ENCODE measurements at regions not wholly inside any gene's neighbourhood (a gene's known extent, or its start where the extent isn't known, plus 50 kb on each side); places are given as distances from the start of the nearest gene placed in this dataset.

- in situ Hi-C loops (cut with HindIII; ENCODE audit: low sequenced_read_pairs): no loop called here
Observed at GRCh38 chr1:193741228-193741627, 554.8 kb upstream of the B3GALT2 start.

DNA sequence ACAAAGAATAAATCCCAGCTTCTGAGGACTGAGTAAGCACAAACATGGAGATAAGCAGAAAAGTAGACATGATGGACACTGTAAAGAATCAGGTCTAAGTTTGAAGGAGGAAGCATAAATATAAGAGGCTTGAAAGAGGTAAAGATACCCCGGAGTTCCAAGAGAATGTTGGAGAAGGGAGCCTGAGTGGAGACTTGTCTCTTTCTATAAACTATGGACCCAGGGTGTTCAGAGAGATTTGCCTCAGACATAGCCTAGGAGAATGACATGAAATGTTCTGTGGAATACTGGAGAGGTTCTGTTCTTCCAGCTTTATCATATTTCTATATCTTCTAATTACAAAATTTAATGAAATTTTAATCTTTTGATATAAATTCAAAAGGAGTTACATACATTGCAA is 554.3 kb upstream of the B3GALT2 start:
- in situ Hi-C loops (cut with HindIII; ENCODE audit: low sequenced_read_pairs): no loop called here

DNA sequence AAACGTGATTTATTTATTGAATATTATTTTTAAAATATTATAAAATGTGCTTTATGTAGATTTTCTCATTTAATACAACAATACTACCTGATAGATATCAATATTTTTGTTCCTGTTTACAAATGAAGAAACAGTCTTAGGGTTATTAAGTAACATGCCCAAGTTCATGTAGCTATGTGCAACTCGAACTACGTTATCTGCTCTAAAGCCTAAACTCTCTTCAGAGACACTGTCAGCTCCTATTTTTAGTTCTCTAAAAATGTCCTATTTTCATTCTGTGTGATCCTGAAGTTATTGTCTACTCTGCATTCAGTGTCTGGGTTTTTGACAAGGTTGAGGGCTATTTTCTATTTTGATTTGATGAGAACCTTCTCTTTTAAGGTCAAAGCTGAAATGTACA is 550.1 kb upstream of the B3GALT2 start:
- in situ Hi-C loops (cut with HindIII; ENCODE audit: low sequenced_read_pairs): no loop called here

DNA sequence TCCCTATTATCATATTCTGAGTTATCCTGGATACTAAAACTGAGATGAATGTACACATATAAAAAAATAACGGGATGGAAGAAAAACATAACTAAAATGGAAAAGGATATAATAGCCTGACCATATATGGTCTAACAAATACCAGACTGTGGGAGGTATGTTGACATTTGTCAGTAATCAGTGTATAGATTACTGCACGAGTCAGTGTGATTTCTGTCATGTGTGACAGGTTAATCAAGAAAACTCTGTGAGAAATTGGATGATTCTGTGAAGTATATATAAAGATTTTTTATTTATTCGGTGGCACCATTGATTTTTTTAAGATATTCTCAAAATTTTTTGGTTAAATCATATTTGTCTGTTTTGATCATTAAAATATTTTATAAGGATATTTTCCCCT is 547.3 kb upstream of the B3GALT2 start:
- in situ Hi-C loops (cut with HindIII; ENCODE audit: low sequenced_read_pairs): no loop called here

GRCh38 chr1:193730017-193730416 is 543.6 kb upstream of the B3GALT2 start:
- in situ Hi-C loops (cut with HindIII; ENCODE audit: low sequenced_read_pairs): no loop called here

- in situ Hi-C loops (cut with HindIII; ENCODE audit: low sequenced_read_pairs): no loop called here
Observed at GRCh38 chr1:193729429-193729828, 543.0 kb upstream of the B3GALT2 start.

- in situ Hi-C loops (cut with HindIII; ENCODE audit: low sequenced_read_pairs): no loop called here
Observed at GRCh38 chr1:193727850-193728249, 541.4 kb upstream of the B3GALT2 start.

DNA sequence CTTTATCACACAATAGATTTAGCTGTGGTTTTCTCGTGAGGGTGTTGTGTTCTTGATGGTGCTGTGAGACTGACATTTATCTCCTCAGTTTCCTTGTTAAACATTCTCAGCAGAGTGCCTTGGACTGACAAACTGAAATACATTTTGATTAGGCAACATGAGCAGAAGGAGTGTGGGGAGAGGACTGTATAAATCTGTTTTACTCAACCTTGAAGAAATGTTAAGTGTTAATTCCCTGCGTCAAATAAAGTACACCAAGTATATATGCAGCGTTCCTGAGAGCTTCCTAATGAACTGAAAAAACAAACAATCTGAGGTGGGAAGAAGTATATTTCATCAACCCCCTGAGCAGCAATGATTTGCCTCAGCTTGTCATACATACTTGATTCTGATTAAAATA is 540.3 kb upstream of the B3GALT2 start:
- in situ Hi-C loops (cut with HindIII; ENCODE audit: low sequenced_read_pairs): no loop called here

- in situ Hi-C loops (cut with HindIII; ENCODE audit: low sequenced_read_pairs): no loop called here
Observed at GRCh38 chr1:193712392-193712791, 526.0 kb upstream of the B3GALT2 start.

DNA sequence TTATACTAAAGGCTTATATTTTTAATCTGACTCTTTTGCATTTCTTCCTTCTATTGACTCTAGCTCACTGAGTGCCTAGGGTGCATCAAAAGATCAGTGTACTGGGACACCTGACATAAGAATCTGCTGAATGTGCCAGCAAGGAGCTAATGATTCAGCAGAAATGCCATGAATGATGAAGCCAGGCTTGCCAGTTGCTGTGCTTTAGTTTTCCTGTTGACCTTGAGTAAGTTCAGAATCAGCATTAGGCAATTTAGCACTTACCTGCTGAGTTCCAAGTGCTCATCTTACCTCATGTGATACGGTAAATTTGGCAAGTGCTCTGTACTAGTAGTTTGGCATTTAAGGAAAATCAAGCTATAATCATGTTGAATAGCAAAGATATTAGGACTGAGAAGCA is 523.2 kb upstream of the B3GALT2 start:
- in situ Hi-C loops (cut with HindIII; ENCODE audit: low sequenced_read_pairs): no loop called here

DNA sequence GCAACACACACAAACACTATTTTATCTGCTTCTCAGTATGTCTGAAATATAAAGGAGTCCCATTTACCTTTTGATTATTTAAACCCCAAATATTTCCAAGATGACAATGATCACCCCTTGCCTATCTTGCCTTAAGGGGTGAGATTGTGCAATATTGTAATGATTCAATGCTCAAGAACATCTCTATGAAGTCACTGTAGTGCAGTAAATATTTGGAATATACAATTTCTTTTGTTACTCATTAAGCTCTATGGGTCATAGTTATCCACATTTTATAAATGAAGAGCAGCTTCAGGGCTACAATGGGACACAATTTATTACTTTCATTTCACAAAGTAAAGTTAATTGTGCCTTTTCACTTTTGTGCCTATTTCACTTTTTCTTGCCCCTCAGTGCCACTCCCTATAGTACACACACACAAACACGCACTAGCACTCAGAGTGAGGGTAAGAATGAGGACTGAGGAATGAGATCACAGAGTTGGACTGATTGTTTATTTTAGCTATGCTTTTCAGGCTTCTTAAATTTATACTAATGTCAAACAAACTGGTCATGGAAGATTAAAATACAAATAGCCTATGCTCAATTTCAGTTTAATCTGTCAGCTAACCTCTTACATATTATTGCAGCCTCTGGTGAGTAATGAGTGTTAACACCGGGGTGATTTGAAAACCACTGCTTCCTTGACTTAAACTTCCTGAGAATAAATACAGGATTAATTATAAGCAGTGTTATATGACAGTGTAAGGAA is 521.0 kb upstream of the B3GALT2 start:
- in situ Hi-C loops (cut with HindIII; ENCODE audit: low sequenced_read_pairs): no loop called here

DNA sequence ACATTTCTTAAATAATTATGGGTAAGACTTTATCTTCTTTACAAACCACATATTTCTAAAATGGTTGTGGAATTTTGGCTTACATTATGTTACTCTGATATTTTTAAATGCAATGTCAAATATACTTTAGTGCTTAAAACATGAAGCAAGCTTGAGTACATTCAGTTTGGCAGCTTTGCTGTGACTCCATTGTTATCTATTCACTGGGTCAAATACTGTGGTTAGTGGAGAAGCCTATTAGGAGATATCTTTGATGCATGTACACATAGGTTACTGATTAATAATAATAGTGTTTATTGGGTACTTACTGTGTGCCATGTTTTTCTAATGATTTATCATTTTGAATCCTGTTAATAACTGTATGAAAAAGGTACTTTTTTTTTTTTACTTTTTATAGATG is 520.4 kb upstream of the B3GALT2 start:
- in situ Hi-C loops (cut with HindIII; ENCODE audit: low sequenced_read_pairs): no loop called here

GRCh38 chr1:193705554-193705981 is 519.2 kb upstream of the B3GALT2 start:
- in situ Hi-C loops (cut with HindIII; ENCODE audit: low sequenced_read_pairs): no loop called here

- in situ Hi-C loops (cut with HindIII; ENCODE audit: low sequenced_read_pairs): no loop called here
Observed at GRCh38 chr1:193703655-193704054, 517.2 kb upstream of the B3GALT2 start.

- in situ Hi-C loops (cut with HindIII; ENCODE audit: low sequenced_read_pairs): no loop called here
Observed at GRCh38 chr1:193703121-193703520, 516.7 kb upstream of the B3GALT2 start.

DNA sequence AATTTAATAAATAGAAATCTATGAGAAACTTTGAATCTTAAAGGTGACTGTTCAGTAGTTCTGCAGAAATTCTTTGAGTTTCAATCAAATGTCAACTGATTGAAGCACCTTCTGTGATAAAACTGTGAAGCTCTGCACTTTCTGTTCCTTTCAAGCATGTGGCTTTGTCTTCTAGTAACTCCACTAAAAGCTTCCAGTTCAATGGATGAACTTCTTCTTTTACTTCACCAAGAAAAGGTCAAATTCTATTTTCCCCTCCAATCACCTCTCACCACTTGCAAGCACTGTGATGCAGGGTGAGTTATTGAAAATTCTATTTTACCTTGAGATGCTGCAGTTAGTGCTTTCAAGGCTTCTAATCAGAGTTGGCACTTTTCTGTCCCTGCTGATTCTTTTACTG is 515.3 kb upstream of the B3GALT2 start:
- in situ Hi-C loops (cut with HindIII; ENCODE audit: low sequenced_read_pairs): no loop called here

DNA sequence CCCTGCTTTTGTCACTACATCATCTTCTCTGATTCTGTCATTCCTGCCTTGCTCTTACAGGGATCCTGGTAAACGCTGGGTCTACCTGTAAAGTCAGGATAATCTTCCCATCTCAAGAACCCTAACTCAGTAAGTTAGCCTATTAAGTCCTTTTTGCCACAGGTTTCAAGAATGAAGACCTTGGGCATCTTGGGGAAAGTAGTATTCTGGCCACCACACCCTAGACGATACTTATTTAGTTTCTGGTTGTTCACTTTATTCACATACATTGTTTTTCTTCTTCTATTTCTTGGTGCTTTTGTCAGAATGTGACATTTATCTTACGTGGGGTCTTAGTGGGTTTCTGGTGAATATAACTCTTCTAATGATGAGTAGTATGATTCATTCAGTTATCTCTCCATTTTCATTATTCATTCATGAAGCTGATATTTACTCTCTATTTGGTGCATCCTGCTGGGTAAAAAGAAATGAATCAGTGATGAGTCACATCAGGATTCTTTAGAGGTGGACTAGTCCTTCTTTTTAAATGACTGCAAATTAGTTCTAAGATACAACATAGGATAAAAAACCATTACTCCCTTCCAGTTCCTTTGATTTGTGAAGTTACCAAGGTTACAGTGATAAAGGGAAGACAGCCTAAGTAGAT is 514.4 kb upstream of the B3GALT2 start:
- in situ Hi-C loops (cut with HindIII; ENCODE audit: low sequenced_read_pairs): no loop called here

GRCh38 chr1:193699261-193699660 is 512.8 kb upstream of the B3GALT2 start:
- in situ Hi-C loops (cut with HindIII; ENCODE audit: low sequenced_read_pairs): no loop called here

- in situ Hi-C loops (cut with HindIII; ENCODE audit: low sequenced_read_pairs): no loop called here
Observed at GRCh38 chr1:193697776-193698175, 511.4 kb upstream of the B3GALT2 start.

GRCh38 chr1:193697115-193697762 is 510.8 kb upstream of the B3GALT2 start:
- in situ Hi-C loops (cut with HindIII; ENCODE audit: low sequenced_read_pairs): no loop called here

DNA sequence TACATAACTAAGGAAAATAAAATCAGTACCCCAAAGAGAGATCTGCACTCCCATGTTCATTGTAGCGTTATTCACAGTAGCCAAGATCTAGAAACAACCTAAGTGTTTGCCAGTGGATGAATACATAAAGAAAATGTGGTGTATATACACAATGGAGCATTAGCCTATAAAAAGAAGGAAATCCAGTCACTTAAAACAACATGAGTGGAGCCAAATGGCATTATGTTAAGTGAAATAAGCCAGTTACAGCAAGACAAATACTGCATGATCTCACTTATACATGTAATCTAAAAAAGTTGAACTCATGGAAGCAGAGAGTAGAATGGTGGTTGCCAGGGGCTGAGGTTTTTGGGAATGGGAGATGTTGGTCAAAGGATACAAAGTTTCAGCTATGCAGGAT is 508.3 kb upstream of the B3GALT2 start:
- in situ Hi-C loops (cut with HindIII; ENCODE audit: low sequenced_read_pairs): no loop called here

DNA sequence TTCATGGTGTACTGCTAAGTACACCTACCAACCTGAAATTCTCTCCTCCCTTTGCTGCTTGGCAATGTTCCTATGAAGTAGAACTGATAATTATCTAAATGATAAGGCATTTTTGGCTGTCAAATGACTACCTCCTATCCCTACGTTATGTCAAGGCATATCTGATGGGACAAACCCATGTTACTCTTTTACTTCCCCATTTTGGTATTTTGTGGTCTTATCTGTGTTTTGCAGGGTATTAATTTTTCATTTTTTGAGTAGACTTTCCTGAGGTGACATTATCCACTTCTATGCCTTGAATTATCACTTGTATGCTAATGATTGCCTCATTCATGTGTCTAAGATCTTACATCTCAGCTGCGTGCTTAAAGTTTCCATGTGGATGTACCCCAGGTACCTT is 499.6 kb upstream of the B3GALT2 start:
- in situ Hi-C loops (cut with HindIII; ENCODE audit: low sequenced_read_pairs): no loop called here

Data from endothelial cell of hepatic sinusoid (primary cell).